ENCODE measurements at regions not wholly inside any gene's neighbourhood (a gene's known extent, or its start where the extent isn't known, plus 50 kb on each side); places are given as distances from the start of the nearest gene placed in this dataset.

GRCh38 chr7:149642589-149642988 is 130.8 kb downstream of the ZNF467 start:
- ATAC-seq (no peak), DNase-seq (no peak)
- Histone ChIP-seq H3K9me3 (ENCODE audit: control insufficient read depth, insufficient read depth, low read length) (no peaks in the 10 kb centered on the region), H3K4me1 (ENCODE audit: control insufficient read depth, insufficient read depth, low read length) (no peaks in the 10 kb centered on the region), H3K27ac (ENCODE audit: low read length) (no peak overlapping the region), H3K27me3 (ENCODE audit: control insufficient read depth, insufficient read depth, low read length) (no peaks in the 10 kb centered on the region), H3K36me3 (ENCODE audit: control insufficient read depth, insufficient read depth, low read length) (no peaks in the 10 kb centered on the region), H3K4me3 (ENCODE audit: low read length) (no peak overlapping the region)
- Mint-ChIP-seq H3K4me3 (no peak overlapping the region), H3K27me3 (ENCODE audit: low read depth in 2 of 2) (peaks cover 16 to 25% of the 10 kb centered on the region in 2 donors), H3K36me3 (no peaks in the 10 kb centered on the region), H3K27ac (no peak overlapping the region), H3K9me3 (no peaks in the 10 kb centered on the region), H3K4me1 (no peaks in the 10 kb centered on the region)
- WGBS (ENCODE audit: insufficient coverage), result 88% methylated on average over 3 of the region's 5 CpGs
- no peak for TF ChIP-seq CTCF (IDR thresholded peaks at IDR 0.05)
- intact Hi-C loops (cut with micrococcal nuclease), result no loop called here

- intact Hi-C loops (cut with micrococcal nuclease), result no loop called here
- Histone ChIP-seq H3K27me3 (ENCODE audit: control insufficient read depth, insufficient read depth, low read length) (no peaks in the 10 kb centered on the region), H3K4me1 (ENCODE audit: control insufficient read depth, insufficient read depth, low read length) (no peaks in the 10 kb centered on the region), H3K9me3 (ENCODE audit: control insufficient read depth, insufficient read depth, low read length) (no peaks in the 10 kb centered on the region), H3K36me3 (ENCODE audit: control insufficient read depth, insufficient read depth, low read length) (no peaks in the 10 kb centered on the region), H3K27ac (ENCODE audit: low read length) (no peak overlapping the region), H3K4me3 (ENCODE audit: low read length) (no peak overlapping the region)
- Mint-ChIP-seq H3K36me3 (no peaks in the 10 kb centered on the region), H3K27me3 (ENCODE audit: low read depth in 2 of 2) (peaks cover 10 to 25% of the 10 kb centered on the region in 2 donors), H3K9me3 (no peaks in the 10 kb centered on the region), H3K4me1 (no peaks in the 10 kb centered on the region), H3K27ac (no peak overlapping the region), H3K4me3 (no peak overlapping the region)
- no peak for TF ChIP-seq CTCF (IDR thresholded peaks at IDR 0.05)
- DNase-seq, result no peak
- 85% methylated on average over 4 of the region's 5 CpGs for WGBS (ENCODE audit: insufficient coverage)
- ATAC-seq, result no peak
Measured at GRCh38 chr7:149638566-149639320, 134.6 kb downstream of the ZNF467 start.

- no peaks in the 10 kb centered on the region for H3K9me3 ChIP-seq (ENCODE audit: control insufficient read depth, insufficient read depth, low read length)
- H3K27me3 ChIP-seq (ENCODE audit: control insufficient read depth, insufficient read depth, low read length), result no peaks in the 10 kb centered on the region
- peaks cover 14 to 30% of the 10 kb centered on the region in 2 donors for H3K27me3 Mint-ChIP-seq (ENCODE audit: low read depth in 2 of 2)
- TF ChIP-seq CTCF (IDR thresholded peaks at IDR 0.05), result no peak
- WGBS (ENCODE audit: insufficient coverage), result 88% methylated on average over 9 of the region's 9 CpGs
- H3K36me3 ChIP-seq (ENCODE audit: control insufficient read depth, insufficient read depth, low read length), result no peaks in the 10 kb centered on the region
- H3K4me1 Mint-ChIP-seq, result no peaks in the 10 kb centered on the region
- no peak overlapping the region for H3K27ac ChIP-seq (ENCODE audit: low read length)
- no peak for ATAC-seq
- H3K27ac Mint-ChIP-seq, result no peak overlapping the region
- DNase-seq, result no peak
- H3K4me3 Mint-ChIP-seq, result no peak overlapping the region
- H3K36me3 Mint-ChIP-seq, result no peaks in the 10 kb centered on the region
- no peaks in the 10 kb centered on the region for H3K4me1 ChIP-seq (ENCODE audit: control insufficient read depth, insufficient read depth, low read length)
- intact Hi-C loops (cut with micrococcal nuclease), result no loop called here
- no peaks in the 10 kb centered on the region for H3K9me3 Mint-ChIP-seq
- H3K4me3 ChIP-seq (ENCODE audit: low read length), result no peak overlapping the region
Measured at GRCh38 chr7:149637911-149638565, 135.3 kb downstream of the ZNF467 start.

Data from natural killer cell (primary cell).